SU-DHL-6 (cell line): ENCODE measurements at regions not wholly inside any gene's neighbourhood (a gene's known extent, or its start where the extent isn't known, plus 50 kb on each side); places are given as distances from the start of the nearest gene placed in this dataset.

Experiments
- H2AFZ ChIP-seq: fragments of 200-600 bp; sonication (generic); 2 replicates; pipeline ENCODE4 v1.6.1; 2014; ENCODE audit warnings: low read depth, mild to moderate bottlenecking, moderate library complexity, mixed read lengths, antibody characterized with exemption, low read length; ENCODE audit not compliant: severe bottlenecking
- H3F3A ChIP-seq: fragments of 200-600 bp; shearing (Covaris generic); 2 replicates; pipeline ENCODE4 v1.6.0; 2016; ENCODE audit warnings: antibody characterized with exemption, mild to moderate bottlenecking; ENCODE audit not compliant: insufficient read depth
- H3K27ac ChIP-seq: fragments of 200-600 bp; sonication (generic); 2 replicates; pipeline ENCODE4 v1.5.1; 2016; ENCODE audit warnings: low read depth, mild to moderate bottlenecking, low read length, moderate library complexity, mixed read lengths
- H3K27me3 ChIP-seq: fragments of 200-600 bp; sonication (generic), shearing (Covaris generic); 2 replicates; pipeline ENCODE4 v1.6.0; 2014; ENCODE audit warnings: mild to moderate bottlenecking, low read length
- H3K36me3 ChIP-seq: fragments of 200-600 bp; sonication (generic); 2 replicates; pipeline ENCODE4 v1.6.1; 2014; ENCODE audit warnings: mild to moderate bottlenecking, low read length, mixed read lengths
- H3K4me2 ChIP-seq: fragments of 300-600, 200-600 bp; shearing (Covaris generic), sonication (generic); 2 replicates; pipeline ENCODE4 v1.6.0; 2014; ENCODE audit warnings: low read length, low read depth, mild to moderate bottlenecking; ENCODE audit not compliant: poor library complexity, severe bottlenecking
- H3K4me3 ChIP-seq: fragments of 200-600 bp; sonication (generic); 2 replicates; pipeline ENCODE4 v1.5.1; 2014; ENCODE audit warnings: antibody characterized with exemption, low read length, mild to moderate bottlenecking, mixed read lengths; ENCODE audit not compliant: insufficient read depth, poor library complexity, severe bottlenecking
- H3K79me2 ChIP-seq: fragments of 200-600 bp; sonication (generic); 2 replicates; pipeline ENCODE4 v1.6.1; 2014; ENCODE audit warnings: mild to moderate bottlenecking, low read length, moderate library complexity; ENCODE audit not compliant: insufficient read depth
- H3K9ac ChIP-seq: fragments of 200-600 bp; sonication (generic); 2 replicates; pipeline ENCODE4 v1.7.0; 2014; ENCODE audit warnings: mild to moderate bottlenecking, low read length
- H3K9me2 ChIP-seq: fragments of 200-600 bp; sonication (generic); replicated peaks from 2 replicates; pipeline ENCODE4 v1.6.1; 2014; ENCODE audit warnings: low read length; ENCODE audit not compliant: insufficient read depth
- H3K9me3 ChIP-seq: fragments of 200-600 bp; sonication (generic); 2 replicates; pipeline ENCODE4 v1.6.1; 2014; ENCODE audit warnings: low read length, mixed read lengths; ENCODE audit not compliant: insufficient read depth
- H4K20me1 ChIP-seq: fragments of 200-600 bp; sonication (generic); 2 replicates; pipeline ENCODE4 v1.6.1; 2014; ENCODE audit warnings: low read depth, mild to moderate bottlenecking, antibody characterized with exemption, low read length, moderate library complexity, mixed read lengths
- EZH2phosphoT487 ChIP-seq: fragments of 200-600 bp; sonication (generic), shearing (Covaris generic); conservative IDR thresholded peaks from 2 replicates; pipeline ENCODE4 v1.6.1; 2018; ENCODE audit warnings: mild to moderate bottlenecking, antibody characterized with exemption, low read length, moderate library complexity, mixed read lengths
- TF ChIP-seq, protein P1 (sequence below): fragments of 200-600 bp; sonication (generic); IDR thresholded peaks from one replicate; pipeline ENCODE4 v1.5.1; 2017; ENCODE audit warnings: antibody characterized with exemption, mild to moderate bottlenecking, low read length, moderate library complexity; ENCODE audit not compliant: insufficient read depth, poor library complexity, severe bottlenecking

DNA sequence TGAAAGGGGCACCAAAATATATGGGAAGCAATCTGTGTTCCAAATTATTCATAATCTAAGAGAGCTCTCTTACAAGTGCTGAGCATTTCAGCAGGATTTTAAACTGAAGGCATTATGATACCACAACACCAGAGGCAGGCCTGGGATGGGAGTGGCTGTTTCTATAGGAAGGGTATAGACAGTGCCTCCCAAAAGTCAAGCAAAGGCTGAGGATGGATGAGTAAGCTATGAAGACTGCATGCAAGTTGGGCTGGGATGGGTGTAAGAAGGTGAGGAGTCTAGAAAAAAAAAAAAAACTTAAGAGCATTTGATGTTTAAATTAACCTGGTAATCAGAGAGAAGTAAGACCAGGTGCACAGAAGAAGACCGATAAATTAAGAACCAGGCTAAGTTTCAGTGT is 132.5 kb downstream of the OSR1 start:
- H3K27me3 ChIP-seq = no peaks in the 10 kb centered on the region

DNA sequence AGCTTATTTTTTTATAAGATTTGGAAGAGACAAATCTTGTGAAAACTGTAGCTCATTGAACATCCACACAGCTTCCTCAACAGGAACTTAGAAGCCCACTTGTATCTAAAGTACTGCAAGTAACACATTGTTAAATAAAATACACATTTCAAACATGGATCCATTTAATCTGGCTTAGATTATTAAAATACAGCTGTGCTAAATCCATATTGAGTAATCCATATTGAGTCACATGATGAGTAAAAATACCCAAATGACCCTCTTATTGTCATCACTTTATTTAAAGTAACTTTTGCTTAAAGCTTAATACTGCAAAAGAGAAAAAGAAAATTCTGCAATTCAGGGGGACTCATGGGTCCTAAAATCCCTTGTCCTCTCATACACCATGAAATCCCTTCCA is 133.3 kb downstream of the OSR1 start:
- H3K27ac ChIP-seq = no peak overlapping the region
- H4K20me1 ChIP-seq = no peaks in the 10 kb centered on the region
- H3K4me3 ChIP-seq = no peak overlapping the region
- TF ChIP-seq, protein P1, sequence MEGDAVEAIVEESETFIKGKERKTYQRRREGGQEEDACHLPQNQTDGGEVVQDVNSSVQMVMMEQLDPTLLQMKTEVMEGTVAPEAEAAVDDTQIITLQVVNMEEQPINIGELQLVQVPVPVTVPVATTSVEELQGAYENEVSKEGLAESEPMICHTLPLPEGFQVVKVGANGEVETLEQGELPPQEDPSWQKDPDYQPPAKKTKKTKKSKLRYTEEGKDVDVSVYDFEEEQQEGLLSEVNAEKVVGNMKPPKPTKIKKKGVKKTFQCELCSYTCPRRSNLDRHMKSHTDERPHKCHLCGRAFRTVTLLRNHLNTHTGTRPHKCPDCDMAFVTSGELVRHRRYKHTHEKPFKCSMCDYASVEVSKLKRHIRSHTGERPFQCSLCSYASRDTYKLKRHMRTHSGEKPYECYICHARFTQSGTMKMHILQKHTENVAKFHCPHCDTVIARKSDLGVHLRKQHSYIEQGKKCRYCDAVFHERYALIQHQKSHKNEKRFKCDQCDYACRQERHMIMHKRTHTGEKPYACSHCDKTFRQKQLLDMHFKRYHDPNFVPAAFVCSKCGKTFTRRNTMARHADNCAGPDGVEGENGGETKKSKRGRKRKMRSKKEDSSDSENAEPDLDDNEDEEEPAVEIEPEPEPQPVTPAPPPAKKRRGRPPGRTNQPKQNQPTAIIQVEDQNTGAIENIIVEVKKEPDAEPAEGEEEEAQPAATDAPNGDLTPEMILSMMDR = no peak
- no peak for TF ChIP-seq EZH2phosphoT487
- H3K4me2 ChIP-seq = no peak overlapping the region
- H3K27me3 ChIP-seq = no peaks in the 10 kb centered on the region
- H3F3A ChIP-seq = no peaks in the 10 kb centered on the region
- H2AFZ ChIP-seq = no peak overlapping the region
- no peak overlapping the region for H3K9ac ChIP-seq
- H3K36me3 ChIP-seq = no peaks in the 10 kb centered on the region
- H3K9me3 ChIP-seq = no peaks in the 10 kb centered on the region
- no peaks in the 10 kb centered on the region for H3K9me2 ChIP-seq
- H3K79me2 ChIP-seq = no peaks in the 10 kb centered on the region

More for the DNA sequence above, 132.5 kb downstream of the OSR1 start:
- no peaks in the 10 kb centered on the region for H3K36me3 ChIP-seq
- H3F3A ChIP-seq = no peaks in the 10 kb centered on the region
- no peaks in the 10 kb centered on the region for H3K79me2 ChIP-seq
- H3K9me2 ChIP-seq = no peaks in the 10 kb centered on the region
- TF ChIP-seq, protein P1 = no peak
- no peak for TF ChIP-seq EZH2phosphoT487
- no peak overlapping the region for H3K4me3 ChIP-seq
- H3K9ac ChIP-seq = no peak overlapping the region
- H3K9me3 ChIP-seq = no peaks in the 10 kb centered on the region
- no peak overlapping the region for H3K27ac ChIP-seq
- H4K20me1 ChIP-seq = no peaks in the 10 kb centered on the region
- no peak overlapping the region for H2AFZ ChIP-seq
- no peak overlapping the region for H3K4me2 ChIP-seq

DNA sequence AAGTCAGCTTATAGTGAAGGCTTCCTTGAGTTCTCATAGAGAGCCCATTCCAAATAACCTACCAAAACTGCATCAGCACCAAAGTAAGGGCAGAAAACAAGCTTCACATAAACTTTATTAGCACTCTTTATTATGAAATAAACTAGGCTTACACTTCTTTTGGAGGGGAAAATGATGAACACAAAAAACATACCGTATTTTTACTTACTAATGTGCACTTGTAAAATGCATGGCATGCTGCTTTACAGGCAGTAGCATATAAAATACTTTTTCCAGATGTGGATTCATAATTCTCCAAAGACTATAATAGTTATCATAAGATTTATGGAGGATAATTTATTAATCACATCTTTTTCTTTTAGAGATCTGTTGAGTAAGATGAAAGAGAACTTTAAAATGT is 133.9 kb downstream of the OSR1 start:
- H3K36me3 ChIP-seq = no peaks in the 10 kb centered on the region
- H4K20me1 ChIP-seq = no peaks in the 10 kb centered on the region
- no peak overlapping the region for H3K27ac ChIP-seq
- H3K9me2 ChIP-seq = no peaks in the 10 kb centered on the region
- H3K27me3 ChIP-seq = no peaks in the 10 kb centered on the region
- no peak overlapping the region for H3K4me3 ChIP-seq
- no peak overlapping the region for H3K9ac ChIP-seq
- H2AFZ ChIP-seq = no peak overlapping the region
- no peaks in the 10 kb centered on the region for H3K9me3 ChIP-seq
- TF ChIP-seq, protein P1 = no peak
- no peak for TF ChIP-seq EZH2phosphoT487
- no peaks in the 10 kb centered on the region for H3K79me2 ChIP-seq
- no peaks in the 10 kb centered on the region for H3F3A ChIP-seq
- no peak overlapping the region for H3K4me2 ChIP-seq
